Neural crest cell (in vitro differentiated cells): ENCODE measurements at regions not wholly inside any gene's neighbourhood (a gene's known extent, or its start where the extent isn't known, plus 50 kb on each side); places are given as distances from the start of the nearest gene placed in this dataset.
A peak's percentile ranks its signal among the peaks of the same experiment; 100 is the strongest.

ENCODE experiments used
- DNase-seq: peaks from one replicate; pipeline ENCODE4 v3.0.0; 2021; ENCODE audit warnings: low read depth, mixed read lengths, low spot score
- H3K27ac Mint-ChIP-seq: one replicate; pipeline ENCODE4 v1.8.0; 2021; ENCODE audit warnings: mild to moderate bottlenecking, mixed read lengths; ENCODE audit not compliant: unreplicated experiment
- H3K27me3 Mint-ChIP-seq: 2 replicates; pipeline ENCODE4 v1.8.0; 2021; ENCODE audit warnings: low read depth, mild to moderate bottlenecking, mixed read lengths
- H3K36me3 Mint-ChIP-seq: 2 replicates; pipeline ENCODE4 v1.8.0; 2021; ENCODE audit warnings: low read depth, mild to moderate bottlenecking, mixed read lengths
- H3K4me1 Mint-ChIP-seq: 2 replicates; pipeline ENCODE4 v1.8.0; 2021; ENCODE audit warnings: mixed read lengths
- H3K4me3 Mint-ChIP-seq: one replicate; pipeline ENCODE4 v1.8.0; 2021; ENCODE audit warnings: mild to moderate bottlenecking, mixed read lengths
- H3K9me3 Mint-ChIP-seq: 2 replicates; pipeline ENCODE4 v1.8.0; 2021; ENCODE audit warnings: mixed read lengths
- TF ChIP-seq, protein P1 (sequence below): fragments of 200-600 bp; sonication (generic); conservative IDR thresholded peaks from 2 replicates; pipeline ENCODE4 v1.5.0; 2021; ENCODE audit warnings: antibody characterized with exemption, mild to moderate bottlenecking

DNA sequence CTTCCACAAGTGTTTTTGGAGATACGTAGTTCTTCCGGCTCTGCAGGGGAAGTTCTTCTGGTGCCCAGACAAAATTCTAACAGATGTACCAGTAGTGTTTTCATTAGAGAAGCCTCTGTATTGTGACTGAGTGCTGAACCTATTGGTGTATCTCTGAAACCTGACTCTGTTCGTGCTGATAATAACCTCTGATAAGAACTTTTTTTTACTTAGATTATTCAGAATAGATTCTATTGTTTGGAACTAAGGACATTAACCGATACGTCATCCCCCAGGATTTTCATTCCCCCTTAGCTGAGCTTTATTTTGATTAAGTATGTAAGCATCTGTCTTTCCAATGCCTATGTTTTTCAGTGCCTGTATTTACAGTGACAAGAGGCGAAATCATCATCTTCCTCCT, 362.9 kb downstream of the PDGFC start:
- TF ChIP-seq, protein P1, sequence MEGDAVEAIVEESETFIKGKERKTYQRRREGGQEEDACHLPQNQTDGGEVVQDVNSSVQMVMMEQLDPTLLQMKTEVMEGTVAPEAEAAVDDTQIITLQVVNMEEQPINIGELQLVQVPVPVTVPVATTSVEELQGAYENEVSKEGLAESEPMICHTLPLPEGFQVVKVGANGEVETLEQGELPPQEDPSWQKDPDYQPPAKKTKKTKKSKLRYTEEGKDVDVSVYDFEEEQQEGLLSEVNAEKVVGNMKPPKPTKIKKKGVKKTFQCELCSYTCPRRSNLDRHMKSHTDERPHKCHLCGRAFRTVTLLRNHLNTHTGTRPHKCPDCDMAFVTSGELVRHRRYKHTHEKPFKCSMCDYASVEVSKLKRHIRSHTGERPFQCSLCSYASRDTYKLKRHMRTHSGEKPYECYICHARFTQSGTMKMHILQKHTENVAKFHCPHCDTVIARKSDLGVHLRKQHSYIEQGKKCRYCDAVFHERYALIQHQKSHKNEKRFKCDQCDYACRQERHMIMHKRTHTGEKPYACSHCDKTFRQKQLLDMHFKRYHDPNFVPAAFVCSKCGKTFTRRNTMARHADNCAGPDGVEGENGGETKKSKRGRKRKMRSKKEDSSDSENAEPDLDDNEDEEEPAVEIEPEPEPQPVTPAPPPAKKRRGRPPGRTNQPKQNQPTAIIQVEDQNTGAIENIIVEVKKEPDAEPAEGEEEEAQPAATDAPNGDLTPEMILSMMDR = no peak
- no peaks in the 10 kb centered on the region for H3K27me3 Mint-ChIP-seq
- H3K4me1 Mint-ChIP-seq = no peaks in the 10 kb centered on the region

DNA sequence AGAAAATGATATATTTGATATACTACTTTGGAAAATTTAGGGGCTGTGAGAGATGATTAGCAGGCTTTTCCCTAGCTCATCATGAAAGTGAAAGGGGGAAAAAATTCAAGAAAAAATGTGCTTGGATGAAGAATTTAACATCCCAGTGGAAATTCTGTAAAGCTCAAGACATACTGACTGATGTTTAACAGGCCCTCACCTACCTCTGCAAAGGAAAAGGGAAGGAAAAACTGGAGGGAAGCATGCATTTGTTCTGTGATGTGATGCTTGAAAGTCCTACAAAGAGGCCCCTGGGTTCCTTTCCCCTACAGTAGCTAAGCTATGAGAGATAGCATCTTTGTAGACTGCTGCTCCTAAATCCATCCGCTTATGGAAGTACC, 364.1 kb downstream of the PDGFC start:
- TF ChIP-seq, protein P1 = no peak
- no peak overlapping the region for H3K4me3 Mint-ChIP-seq
- H3K27ac Mint-ChIP-seq = no peak overlapping the region

More for the DNA sequence above, 362.9 kb downstream of the PDGFC start:
- H3K36me3 Mint-ChIP-seq = peaks cover 3% of the 10 kb centered on the region
- no peaks in the 10 kb centered on the region for H3K9me3 Mint-ChIP-seq
- no peak overlapping the region for H3K4me3 Mint-ChIP-seq
- DNase-seq = no peak
- H3K27ac Mint-ChIP-seq = no peak overlapping the region

DNA sequence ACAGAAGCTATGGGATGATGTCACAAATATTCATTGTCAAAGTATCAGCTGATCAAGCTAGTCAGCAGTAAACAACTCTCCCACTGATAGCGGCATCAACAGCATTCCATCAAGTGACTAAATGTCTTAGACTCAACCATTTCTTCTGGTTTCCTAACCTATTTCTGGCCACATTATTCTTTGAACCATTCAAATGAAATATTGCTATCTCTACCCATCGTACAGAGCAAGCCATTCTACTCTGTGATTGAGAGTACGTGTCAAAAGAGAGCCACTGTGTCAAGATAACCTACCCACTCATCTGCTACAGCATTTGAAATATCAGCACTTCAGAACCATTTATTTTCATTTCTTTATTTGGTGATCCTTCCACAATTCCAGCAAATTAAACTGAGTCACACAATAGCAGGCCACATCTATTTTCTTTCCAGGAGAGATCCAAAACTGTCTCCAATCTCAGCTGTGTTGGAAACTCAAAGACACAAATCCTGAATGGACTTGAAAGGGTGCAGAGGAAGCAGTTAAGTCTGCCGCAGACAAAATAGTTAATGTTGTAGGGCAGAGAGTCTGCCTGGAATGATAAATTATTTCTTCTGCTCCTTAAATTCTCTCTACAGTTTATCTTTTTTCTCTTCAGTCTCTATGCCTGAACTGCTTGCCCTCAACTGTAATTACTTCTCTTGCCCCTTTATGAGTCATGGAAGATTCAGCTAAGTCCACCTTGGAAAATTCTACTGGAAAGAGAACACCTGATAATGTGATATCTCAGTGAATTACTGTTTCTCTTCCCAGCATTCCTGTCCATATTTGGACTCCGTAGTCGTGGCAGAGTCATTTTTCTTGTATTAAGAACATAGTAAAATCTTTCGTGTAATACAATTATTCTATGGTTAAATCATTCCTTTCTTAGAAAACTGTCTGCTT, 364.8 kb downstream of the PDGFC start:
- Mint-ChIP-seq H3K27me3 (no peaks in the 10 kb centered on the region), H3K27ac (peak overlapping the region; percentile 7), H3K4me3 (no peak overlapping the region), H3K4me1 (no peaks in the 10 kb centered on the region), H3K36me3 (peaks cover 3% of the 10 kb centered on the region), H3K9me3 (no peaks in the 10 kb centered on the region)
- DNase-seq = no peak
- TF ChIP-seq, protein P1 = no peak

More for the DNA sequence above, 364.1 kb downstream of the PDGFC start:
- no peak for DNase-seq
- no peaks in the 10 kb centered on the region for H3K27me3 Mint-ChIP-seq
- peaks cover 3% of the 10 kb centered on the region for H3K36me3 Mint-ChIP-seq
- H3K4me1 Mint-ChIP-seq = no peaks in the 10 kb centered on the region
- no peaks in the 10 kb centered on the region for H3K9me3 Mint-ChIP-seq

DNA sequence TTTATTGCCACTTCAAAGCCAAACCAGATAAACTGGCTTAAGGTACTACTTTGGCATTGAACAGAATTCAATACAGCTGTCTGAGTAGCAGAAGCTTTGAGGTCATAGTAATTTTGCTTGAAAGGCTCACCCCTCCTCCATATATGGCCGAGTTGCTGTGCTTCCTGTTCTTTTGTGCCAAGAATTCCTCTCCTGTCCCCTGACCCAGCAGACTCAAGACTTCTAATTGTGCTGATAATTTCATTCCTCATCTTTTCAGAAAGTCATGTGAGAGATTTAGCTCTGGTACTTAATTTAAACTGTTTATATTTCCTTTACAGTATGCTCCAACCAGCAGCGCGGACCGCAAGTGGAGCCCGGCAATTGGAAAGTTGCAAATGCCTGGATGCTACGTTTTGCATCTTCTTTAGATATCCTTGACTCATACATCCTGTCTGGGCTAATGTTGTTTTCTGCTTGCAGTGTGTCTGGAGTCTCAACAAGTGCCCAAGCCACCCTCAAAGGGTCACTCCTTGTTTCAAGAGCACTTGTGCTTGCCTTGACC, 373.4 kb downstream of the PDGFC start:
- H3K4me1 Mint-ChIP-seq = peaks cover 17% of the 10 kb centered on the region
- H3K4me3 Mint-ChIP-seq = peak overlapping the region; percentile 61
- TF ChIP-seq, protein P1 = no peak
- no peak for DNase-seq
- no peaks in the 10 kb centered on the region for H3K36me3 Mint-ChIP-seq
- peak overlapping the region; percentile 91 for H3K27ac Mint-ChIP-seq
- H3K9me3 Mint-ChIP-seq = peaks cover 8% of the 10 kb centered on the region
- H3K27me3 Mint-ChIP-seq = no peaks in the 10 kb centered on the region

DNA sequence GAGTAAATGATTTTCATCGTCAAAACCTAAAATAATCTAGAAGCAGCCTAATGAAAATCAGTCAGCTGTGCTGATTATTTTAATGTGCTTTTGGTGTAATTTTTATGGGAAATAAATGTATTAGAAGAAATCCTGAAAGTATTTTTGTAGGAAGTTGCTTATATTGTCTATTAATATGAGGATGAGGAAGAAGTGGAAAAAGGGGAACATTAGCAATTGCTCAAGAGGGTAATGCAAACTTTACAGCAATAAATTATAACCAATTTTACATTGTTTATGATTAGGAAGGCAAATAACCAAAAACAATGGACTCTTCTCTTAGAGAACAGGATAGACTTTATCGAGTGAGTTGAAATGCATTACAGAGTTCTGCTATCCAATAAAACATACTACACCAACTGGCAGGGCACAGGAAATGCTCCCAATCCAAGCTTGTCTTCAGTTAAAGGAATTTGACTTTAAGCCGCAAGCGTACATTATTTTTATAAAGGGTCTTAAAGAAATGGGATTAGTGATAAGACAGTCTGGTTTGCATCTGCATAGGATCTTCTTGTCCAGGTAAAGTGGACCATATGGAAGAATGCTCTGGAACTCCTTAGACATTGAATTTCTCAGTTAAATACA, 374.8 kb downstream of the PDGFC start:
- DNase-seq = no peak
- H3K4me1 Mint-ChIP-seq = peaks cover 17% of the 10 kb centered on the region
- H3K27me3 Mint-ChIP-seq = no peaks in the 10 kb centered on the region
- no peak overlapping the region for H3K27ac Mint-ChIP-seq
- H3K9me3 Mint-ChIP-seq = peaks cover 11% of the 10 kb centered on the region
- TF ChIP-seq, protein P1 = no peak
- H3K4me3 Mint-ChIP-seq = no peak overlapping the region
- no peaks in the 10 kb centered on the region for H3K36me3 Mint-ChIP-seq
